ENCODE measurements at regions not wholly inside any gene's neighbourhood (a gene's known extent, or its start where the extent isn't known, plus 50 kb on each side); places are given as distances from the start of the nearest gene placed in this dataset.

DNA sequence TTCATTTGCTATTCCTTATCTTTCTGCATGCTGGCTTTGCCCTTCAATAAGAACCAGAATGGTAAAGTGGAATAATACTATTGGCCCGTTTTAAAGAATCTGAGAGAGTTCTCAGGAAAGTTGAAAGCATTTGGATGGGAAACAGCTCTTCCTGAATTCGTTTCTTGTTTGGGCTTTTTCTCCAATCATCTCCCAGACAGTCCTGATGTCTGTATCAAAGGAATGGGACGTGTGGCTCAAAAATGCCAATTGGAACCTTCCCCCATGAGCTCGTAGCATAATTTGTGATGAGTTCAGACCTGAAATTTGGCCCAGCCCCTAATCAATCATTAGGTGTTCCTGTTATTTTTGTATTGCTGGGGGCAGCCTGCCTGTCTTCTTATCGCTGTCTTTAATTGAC lies 75.8 kb upstream of the BACH2 start:
- TF ChIP-seq GABPA (IDR thresholded peaks at IDR 0.05; ENCODE audit: low read depth) (no peak), POLR2AphosphoS5 (IDR thresholded peaks at IDR 0.05; ENCODE audit: low read depth, low read length) (no peak), SIN3A (IDR thresholded peaks at IDR 0.05; ENCODE audit: borderline replicate concordance, low read depth, low read length) (no peak), RAD21 (IDR thresholded peaks at IDR 0.05; ENCODE audit: low read length) (no peak), ELF1 (IDR thresholded peaks at IDR 0.05) (no peak), TAF1 (IDR thresholded peaks at IDR 0.05; ENCODE audit: borderline replicate concordance, low read depth, low read length) (no peak), FOXM1 (IDR thresholded peaks at IDR 0.05; ENCODE audit: low read depth) (no peak), EP300 (IDR thresholded peaks at IDR 0.05; ENCODE audit: borderline replicate concordance in 1 of 2, low read depth in 1 of 2, low read length in 1 of 2) (no peak), MXI1 (IDR thresholded peaks at IDR 0.05; ENCODE audit: low read depth, low read length) (no peak)
- TF ChIP-seq, protein P1, sequence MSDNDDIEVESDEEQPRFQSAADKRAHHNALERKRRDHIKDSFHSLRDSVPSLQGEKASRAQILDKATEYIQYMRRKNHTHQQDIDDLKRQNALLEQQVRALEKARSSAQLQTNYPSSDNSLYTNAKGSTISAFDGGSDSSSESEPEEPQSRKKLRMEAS (IDR thresholded peaks at IDR 0.05; ENCODE audit: low read depth): no peak
- TF ChIP-seq, protein P2, sequence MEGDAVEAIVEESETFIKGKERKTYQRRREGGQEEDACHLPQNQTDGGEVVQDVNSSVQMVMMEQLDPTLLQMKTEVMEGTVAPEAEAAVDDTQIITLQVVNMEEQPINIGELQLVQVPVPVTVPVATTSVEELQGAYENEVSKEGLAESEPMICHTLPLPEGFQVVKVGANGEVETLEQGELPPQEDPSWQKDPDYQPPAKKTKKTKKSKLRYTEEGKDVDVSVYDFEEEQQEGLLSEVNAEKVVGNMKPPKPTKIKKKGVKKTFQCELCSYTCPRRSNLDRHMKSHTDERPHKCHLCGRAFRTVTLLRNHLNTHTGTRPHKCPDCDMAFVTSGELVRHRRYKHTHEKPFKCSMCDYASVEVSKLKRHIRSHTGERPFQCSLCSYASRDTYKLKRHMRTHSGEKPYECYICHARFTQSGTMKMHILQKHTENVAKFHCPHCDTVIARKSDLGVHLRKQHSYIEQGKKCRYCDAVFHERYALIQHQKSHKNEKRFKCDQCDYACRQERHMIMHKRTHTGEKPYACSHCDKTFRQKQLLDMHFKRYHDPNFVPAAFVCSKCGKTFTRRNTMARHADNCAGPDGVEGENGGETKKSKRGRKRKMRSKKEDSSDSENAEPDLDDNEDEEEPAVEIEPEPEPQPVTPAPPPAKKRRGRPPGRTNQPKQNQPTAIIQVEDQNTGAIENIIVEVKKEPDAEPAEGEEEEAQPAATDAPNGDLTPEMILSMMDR (IDR thresholded peaks at IDR 0.05): no peak
- TF ChIP-seq, protein P3, sequence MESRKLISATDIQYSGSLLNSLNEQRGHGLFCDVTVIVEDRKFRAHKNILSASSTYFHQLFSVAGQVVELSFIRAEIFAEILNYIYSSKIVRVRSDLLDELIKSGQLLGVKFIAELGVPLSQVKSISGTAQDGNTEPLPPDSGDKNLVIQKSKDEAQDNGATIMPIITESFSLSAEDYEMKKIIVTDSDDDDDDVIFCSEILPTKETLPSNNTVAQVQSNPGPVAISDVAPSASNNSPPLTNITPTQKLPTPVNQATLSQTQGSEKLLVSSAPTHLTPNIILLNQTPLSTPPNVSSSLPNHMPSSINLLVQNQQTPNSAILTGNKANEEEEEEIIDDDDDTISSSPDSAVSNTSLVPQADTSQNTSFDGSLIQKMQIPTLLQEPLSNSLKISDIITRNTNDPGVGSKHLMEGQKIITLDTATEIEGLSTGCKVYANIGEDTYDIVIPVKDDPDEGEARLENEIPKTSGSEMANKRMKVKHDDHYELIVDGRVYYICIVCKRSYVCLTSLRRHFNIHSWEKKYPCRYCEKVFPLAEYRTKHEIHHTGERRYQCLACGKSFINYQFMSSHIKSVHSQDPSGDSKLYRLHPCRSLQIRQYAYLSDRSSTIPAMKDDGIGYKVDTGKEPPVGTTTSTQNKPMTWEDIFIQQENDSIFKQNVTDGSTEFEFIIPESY (IDR thresholded peaks at IDR 0.05; ENCODE audit: borderline replicate concordance, low read depth): no peak
- TF ChIP-seq, protein P4, sequence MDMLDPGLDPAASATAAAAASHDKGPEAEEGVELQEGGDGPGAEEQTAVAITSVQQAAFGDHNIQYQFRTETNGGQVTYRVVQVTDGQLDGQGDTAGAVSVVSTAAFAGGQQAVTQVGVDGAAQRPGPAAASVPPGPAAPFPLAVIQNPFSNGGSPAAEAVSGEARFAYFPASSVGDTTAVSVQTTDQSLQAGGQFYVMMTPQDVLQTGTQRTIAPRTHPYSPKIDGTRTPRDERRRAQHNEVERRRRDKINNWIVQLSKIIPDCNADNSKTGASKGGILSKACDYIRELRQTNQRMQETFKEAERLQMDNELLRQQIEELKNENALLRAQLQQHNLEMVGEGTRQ (IDR thresholded peaks at IDR 0.05; ENCODE audit: borderline replicate concordance, low read depth, low read length): no peak
- TF ChIP-seq, protein P5, sequence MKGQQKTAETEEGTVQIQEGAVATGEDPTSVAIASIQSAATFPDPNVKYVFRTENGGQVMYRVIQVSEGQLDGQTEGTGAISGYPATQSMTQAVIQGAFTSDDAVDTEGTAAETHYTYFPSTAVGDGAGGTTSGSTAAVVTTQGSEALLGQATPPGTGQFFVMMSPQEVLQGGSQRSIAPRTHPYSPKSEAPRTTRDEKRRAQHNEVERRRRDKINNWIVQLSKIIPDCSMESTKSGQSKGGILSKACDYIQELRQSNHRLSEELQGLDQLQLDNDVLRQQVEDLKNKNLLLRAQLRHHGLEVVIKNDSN (IDR thresholded peaks at IDR 0.05; ENCODE audit: borderline replicate concordance, low read depth): no peak
